Breast epithelium (tissue), 4 donors: ENCODE measurements at regions not wholly inside any gene's neighbourhood (a gene's known extent, or its start where the extent isn't known, plus 50 kb on each side); places are given as distances from the start of the nearest gene placed in this dataset.
"Not testable (repeated sequence)": the region's sequence is repeated elsewhere in the genome, so short reads cannot be mapped to it uniquely, and the experiment has no call there.

Source experiments
- DNase-seq, 2 donors: peaks; one replicate each; pipeline ENCODE4 v3.0.0-alpha.2; 2019; ENCODE audit warnings: low spot score in 2 of 2
- H3K27ac ChIP-seq, 2 donors: fragments of 200-600 bp; sonication (generic) in 1 of 2; one replicate each; pipeline ENCODE4 v1.5.1; 2016 to 2019; ENCODE audit warnings: mild to moderate bottlenecking in 1 of 2
- H3K27me3 ChIP-seq, 2 donors: fragments of 200-600 bp; sonication (generic) in 1 of 2; one replicate each; pipeline versions ENCODE4 v1.5.1 to v1.6.0; 2017 to 2019; ENCODE audit warnings: control low read depth in 1 of 2, mild to moderate bottlenecking in 1 of 2
- H3K36me3 ChIP-seq: fragments of 200-600 bp; one replicate; pipeline ENCODE4 v1.5.1; 2019
- H3K4me1 ChIP-seq, 2 donors: fragments of 200-600 bp; sonication (generic); one replicate each; pipeline ENCODE4 v1.5.1; 2016 to 2019; ENCODE audit warnings: control low read depth in 1 of 2
- H3K4me3 ChIP-seq, 3 donors: fragments of 200-600 bp; sonication (generic); 1 replicate in 2 of 3; 2 replicates in 1 of 3; pipeline ENCODE4 v1.5.1; 2016 to 2019; ENCODE audit warnings: mild to moderate bottlenecking in 3 of 3, moderate library complexity in 2 of 3
- H3K9me3 ChIP-seq, 2 donors: fragments of 200-600 bp; sonication (generic) in 1 of 2; one replicate each; pipeline ENCODE4 v1.5.1; 2016 to 2019; ENCODE audit warnings: control low read depth in 1 of 2
- POLR2A ChIP-seq: fragments of 450-650 bp; IDR thresholded peaks from one replicate; pipeline ENCODE4 v1.6.1; 2016; ENCODE audit warnings: antibody characterized with exemption, mild to moderate bottlenecking, moderate library complexity
- POLR2AphosphoS5 ChIP-seq, 3 donors: sonication (generic); formaldehyde crosslinking; IDR thresholded peaks; one replicate each; pipeline ENCODE4 v1.6.1; 2017; ENCODE audit warnings: antibody characterized with exemption in 3 of 3
- intact Hi-C: fragments of 100-400 bp; cut with DNase I; formaldehyde crosslinking; loops from one replicate; pipeline ENCODE4 v1.15.1; 2023; ENCODE audit warnings: low total_unique reads
- TF ChIP-seq, protein P1 (sequence below), 3 donors: fragments of 450-650 bp; IDR thresholded peaks; one replicate each; pipeline ENCODE4 v1.5.1; 2016 to 2017; ENCODE audit warnings: antibody characterized with exemption in 3 of 3, mild to moderate bottlenecking in 3 of 3, moderate library complexity in 3 of 3

DNA sequence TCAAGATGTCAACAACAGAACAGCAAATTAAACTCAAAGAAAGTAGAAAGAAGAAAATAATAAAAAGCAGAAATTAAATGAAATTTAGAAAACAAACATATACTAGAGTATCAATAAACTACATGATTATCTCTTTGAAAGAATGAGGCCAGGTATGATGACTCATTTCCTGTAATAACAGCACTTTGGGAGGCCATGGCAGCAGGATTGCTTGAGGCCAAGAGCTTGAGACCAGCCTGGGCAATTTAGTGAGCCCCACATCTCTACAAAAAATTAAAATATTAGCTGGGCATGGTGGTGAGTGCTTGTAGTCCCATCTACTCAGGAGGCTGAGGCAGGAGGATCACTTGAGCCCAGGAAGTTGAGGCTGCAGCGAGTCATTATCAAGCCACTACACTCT lies 232.5 kb downstream of the RAB11FIP4 start:
- H3K9me3 ChIP-seq, result peaks cover 6 to 20% of the 10 kb centered on the region in 2 donors
- no peaks in the 10 kb centered on the region for H3K4me1 ChIP-seq
- intact Hi-C loops, result no loop called here
- DNase-seq, result no peak
- no peak overlapping the region for H3K4me3 ChIP-seq
- TF ChIP-seq, protein P1, sequence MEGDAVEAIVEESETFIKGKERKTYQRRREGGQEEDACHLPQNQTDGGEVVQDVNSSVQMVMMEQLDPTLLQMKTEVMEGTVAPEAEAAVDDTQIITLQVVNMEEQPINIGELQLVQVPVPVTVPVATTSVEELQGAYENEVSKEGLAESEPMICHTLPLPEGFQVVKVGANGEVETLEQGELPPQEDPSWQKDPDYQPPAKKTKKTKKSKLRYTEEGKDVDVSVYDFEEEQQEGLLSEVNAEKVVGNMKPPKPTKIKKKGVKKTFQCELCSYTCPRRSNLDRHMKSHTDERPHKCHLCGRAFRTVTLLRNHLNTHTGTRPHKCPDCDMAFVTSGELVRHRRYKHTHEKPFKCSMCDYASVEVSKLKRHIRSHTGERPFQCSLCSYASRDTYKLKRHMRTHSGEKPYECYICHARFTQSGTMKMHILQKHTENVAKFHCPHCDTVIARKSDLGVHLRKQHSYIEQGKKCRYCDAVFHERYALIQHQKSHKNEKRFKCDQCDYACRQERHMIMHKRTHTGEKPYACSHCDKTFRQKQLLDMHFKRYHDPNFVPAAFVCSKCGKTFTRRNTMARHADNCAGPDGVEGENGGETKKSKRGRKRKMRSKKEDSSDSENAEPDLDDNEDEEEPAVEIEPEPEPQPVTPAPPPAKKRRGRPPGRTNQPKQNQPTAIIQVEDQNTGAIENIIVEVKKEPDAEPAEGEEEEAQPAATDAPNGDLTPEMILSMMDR (IDR thresholded peaks at IDR 0.05), result no peak
- TF ChIP-seq POLR2AphosphoS5 (IDR thresholded peaks at IDR 0.05) (no peak), POLR2A (no peak)
- no peaks in the 10 kb centered on the region for H3K27me3 ChIP-seq
- no peak overlapping the region for H3K27ac ChIP-seq
- H3K36me3 ChIP-seq, result no peaks in the 10 kb centered on the region

DNA sequence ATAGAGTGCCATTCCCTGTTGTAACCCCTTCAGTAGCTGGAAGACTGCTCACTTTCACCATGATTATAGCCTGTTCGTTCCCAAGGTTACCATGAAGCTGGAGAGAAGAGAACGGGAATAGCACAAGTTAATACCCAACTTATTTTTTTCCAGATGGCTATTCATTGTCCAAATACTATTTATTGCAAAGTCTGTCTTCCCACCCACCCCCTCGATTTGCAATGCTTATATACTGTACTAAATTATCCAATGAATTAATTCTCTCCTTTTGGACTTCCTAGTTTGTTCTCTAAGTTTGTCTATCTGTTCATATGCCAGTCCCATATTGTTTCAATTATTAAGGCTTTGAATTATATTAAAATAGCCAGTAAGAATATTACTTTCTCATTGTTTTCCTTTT lies 231.0 kb downstream of the RAB11FIP4 start:
- Histone ChIP-seq H3K27me3 (no peaks in the 10 kb centered on the region), H3K27ac (no peak overlapping the region), H3K36me3 (no peaks in the 10 kb centered on the region), H3K9me3 (peaks cover 6 to 20% of the 10 kb centered on the region in 2 donors), H3K4me1 (no peaks in the 10 kb centered on the region), H3K4me3 (no peak overlapping the region)
- intact Hi-C loops, result no loop called here
- DNase-seq, result no peak
- no peak for TF ChIP-seq POLR2A
- TF ChIP-seq, protein P1 (IDR thresholded peaks at IDR 0.05), result no peak

DNA sequence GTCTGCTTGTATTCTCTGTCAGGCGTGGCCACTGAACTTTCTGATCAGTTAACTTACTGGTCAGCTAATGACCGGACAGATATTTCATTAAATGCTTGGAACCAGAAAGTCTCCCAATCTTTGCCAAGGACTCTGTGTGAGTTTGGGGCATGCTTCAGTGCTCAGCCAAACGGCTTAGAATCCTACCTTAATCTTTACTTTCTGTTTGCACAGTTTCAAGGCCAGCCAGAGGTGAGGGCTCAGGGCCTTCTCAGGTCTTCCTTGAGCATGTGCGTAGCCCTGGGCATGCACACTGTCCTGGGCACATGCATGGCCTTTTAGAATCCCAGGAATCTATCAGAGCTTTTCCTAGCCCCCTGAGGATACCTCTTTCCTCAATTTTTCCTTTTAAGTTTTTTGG lies 230.1 kb downstream of the RAB11FIP4 start:
- intact Hi-C loops, result no loop called here
- TF ChIP-seq, protein P1 (IDR thresholded peaks at IDR 0.05), result no peak
- TF ChIP-seq POLR2AphosphoS5 (IDR thresholded peaks at IDR 0.05) (no peak), POLR2A (no peak)
- DNase-seq, result no peak
- Histone ChIP-seq H3K9me3 (peaks cover 6 to 20% of the 10 kb centered on the region in 2 donors), H3K36me3 (no peaks in the 10 kb centered on the region), H3K27ac (no peak overlapping the region), H3K4me1 (no peaks in the 10 kb centered on the region), H3K4me3 (no peak overlapping the region), H3K27me3 (no peaks in the 10 kb centered on the region)

DNA sequence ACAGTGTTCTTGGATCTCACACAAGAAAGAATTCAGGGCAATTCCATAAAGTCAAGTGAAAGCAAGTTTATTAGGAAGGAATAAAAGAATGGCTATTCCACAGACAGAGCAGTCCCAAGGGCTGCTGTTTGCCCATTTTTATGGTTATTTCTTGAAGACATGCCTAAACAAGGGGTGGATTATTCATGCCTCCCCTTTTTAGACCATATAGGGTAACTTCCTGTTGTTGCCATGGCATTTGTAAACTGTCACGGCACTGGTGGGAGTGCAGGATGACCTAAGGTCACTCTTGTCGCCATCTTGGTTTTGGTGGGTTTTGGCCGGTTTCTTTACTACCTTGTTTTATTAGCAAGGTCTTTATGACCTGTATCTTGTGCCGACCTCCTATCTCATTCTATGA lies 219.6 kb downstream of the RAB11FIP4 start:
- H3K4me1 ChIP-seq, H3K27ac ChIP-seq, H3K27me3 ChIP-seq, intact Hi-C loops, H3K4me3 ChIP-seq, H3K36me3 ChIP-seq, H3K9me3 ChIP-seq, DNase-seq: not testable (repeated sequence)

DNA sequence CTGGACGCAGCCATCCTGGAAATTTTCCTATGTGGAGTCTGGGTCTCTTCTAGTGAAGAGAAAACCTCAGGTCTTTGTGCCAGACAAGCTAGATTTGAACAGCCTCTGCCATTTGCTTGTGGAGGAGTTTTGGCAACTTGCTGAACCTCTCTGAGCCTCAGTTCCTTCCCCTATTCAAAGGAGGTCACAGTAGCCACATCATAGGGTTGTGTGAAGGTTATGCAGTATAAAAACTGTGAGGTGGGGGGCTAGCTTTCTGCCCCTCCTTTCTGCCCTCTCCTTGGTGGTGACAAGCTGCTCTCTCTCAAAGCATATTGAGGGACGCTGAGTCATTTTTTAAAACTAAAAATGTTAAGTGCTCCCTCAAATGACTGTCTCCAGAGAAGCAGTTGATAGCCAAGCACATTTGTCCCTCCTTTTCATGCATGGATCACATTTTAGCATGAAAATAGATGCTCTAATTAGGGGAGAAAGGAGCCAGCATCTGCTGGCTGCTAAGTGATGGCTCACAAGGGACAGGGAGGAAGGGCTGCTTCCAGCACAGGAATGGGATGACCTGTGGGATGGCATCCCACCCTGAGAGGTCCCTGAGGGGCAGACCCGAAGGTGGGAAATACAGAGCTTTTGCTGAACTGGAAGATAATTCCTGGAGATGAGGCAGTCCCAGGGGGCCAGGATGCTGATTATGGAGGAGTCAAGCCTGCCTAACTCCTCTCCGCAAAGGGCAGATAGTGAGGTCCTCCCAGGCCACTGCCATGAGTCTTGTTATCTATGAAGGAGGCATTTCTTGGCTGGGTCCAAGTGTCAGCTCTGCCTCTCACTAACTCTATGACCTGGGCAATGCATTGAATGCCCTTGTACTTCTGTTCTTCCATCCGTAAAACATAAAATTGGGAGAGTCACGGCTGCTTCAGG lies 218.8 kb downstream of the RAB11FIP4 start:
- Histone ChIP-seq H3K27ac (no peak overlapping the region), H3K4me1 (no peaks in the 10 kb centered on the region), H3K4me3 (no peak overlapping the region), H3K27me3 (no peaks in the 10 kb centered on the region), H3K36me3 (no peaks in the 10 kb centered on the region), H3K9me3 (no peaks in the 10 kb centered on the region)
- TF ChIP-seq POLR2A (no peak), POLR2AphosphoS5 (IDR thresholded peaks at IDR 0.05) (no peak)
- TF ChIP-seq, protein P1 (IDR thresholded peaks at IDR 0.05), result no peak
- no peak for DNase-seq
- intact Hi-C loops, result no loop called here
